GM12878 (cell line): ENCODE measurements at regions not wholly inside any gene's neighbourhood (a gene's known extent, or its start where the extent isn't known, plus 50 kb on each side); places are given as distances from the start of the nearest gene placed in this dataset.

Experiments used
- KLF5 ChIP-seq: fragments of 450-650 bp; IDR thresholded peaks from 2 replicates; pipeline ENCODE4 v1.6.1; 2014; ENCODE audit warnings: mild to moderate bottlenecking; ENCODE audit not compliant: partially characterized antibody
- NBN ChIP-seq: fragments of 450-650 bp; IDR thresholded peaks from 2 replicates; pipeline ENCODE4 v1.6.1; 2016
- NFIC ChIP-seq: IDR thresholded peaks from 2 replicates; pipeline ENCODE4 v1.6.1; 2012; ENCODE audit warnings: low read depth, mild to moderate bottlenecking, inconsistent platforms, low read length, moderate library complexity
- SIX5 ChIP-seq: IDR thresholded peaks from 2 replicates; pipeline ENCODE4 v1.6.1; 2011; ENCODE audit warnings: mild to moderate bottlenecking, low read depth, low read length, moderate library complexity; ENCODE audit not compliant: severe bottlenecking
- SUZ12 ChIP-seq: fragments of 200-600 bp; sonication (generic); IDR thresholded peaks from one replicate; pipeline ENCODE4 v1.6.1; 2018; ENCODE audit warnings: antibody characterized with exemption, mild to moderate bottlenecking; ENCODE audit not compliant: unreplicated experiment
- YY1 ChIP-seq: IDR thresholded peaks from 2 replicates; pipeline ENCODE4 v1.6.1; 2011; ENCODE audit warnings: low read depth, mild to moderate bottlenecking, low read length
- TF ChIP-seq, protein P1 (sequence below): IDR thresholded peaks from 2 replicates; pipeline ENCODE4 v1.6.1; 2012; ENCODE audit warnings: low read depth, low read length, improper control_type of control experiment
- TF ChIP-seq, protein P2 (sequence below): fragments of 450-650 bp; IDR thresholded peaks from 2 replicates; pipeline ENCODE4 v1.6.1; 2017; ENCODE audit warnings: mild to moderate bottlenecking, moderate library complexity
- TF ChIP-seq, protein P3 (sequence below): IDR thresholded peaks from 2 replicates; pipeline ENCODE4 v1.6.1; 2012; ENCODE audit warnings: low read depth, low read length, improper control_type of control experiment

GRCh38 chr6:74942130-74942529 lies 263.7 kb downstream of the COL12A1 start:
- TF ChIP-seq NBN (no peak), YY1 (no peak), NFIC (no peak), KLF5 (no peak), SIX5 (no peak), SUZ12 (no peak)
- TF ChIP-seq, protein P1, sequence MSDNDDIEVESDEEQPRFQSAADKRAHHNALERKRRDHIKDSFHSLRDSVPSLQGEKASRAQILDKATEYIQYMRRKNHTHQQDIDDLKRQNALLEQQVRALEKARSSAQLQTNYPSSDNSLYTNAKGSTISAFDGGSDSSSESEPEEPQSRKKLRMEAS: no peak
- TF ChIP-seq, protein P2, sequence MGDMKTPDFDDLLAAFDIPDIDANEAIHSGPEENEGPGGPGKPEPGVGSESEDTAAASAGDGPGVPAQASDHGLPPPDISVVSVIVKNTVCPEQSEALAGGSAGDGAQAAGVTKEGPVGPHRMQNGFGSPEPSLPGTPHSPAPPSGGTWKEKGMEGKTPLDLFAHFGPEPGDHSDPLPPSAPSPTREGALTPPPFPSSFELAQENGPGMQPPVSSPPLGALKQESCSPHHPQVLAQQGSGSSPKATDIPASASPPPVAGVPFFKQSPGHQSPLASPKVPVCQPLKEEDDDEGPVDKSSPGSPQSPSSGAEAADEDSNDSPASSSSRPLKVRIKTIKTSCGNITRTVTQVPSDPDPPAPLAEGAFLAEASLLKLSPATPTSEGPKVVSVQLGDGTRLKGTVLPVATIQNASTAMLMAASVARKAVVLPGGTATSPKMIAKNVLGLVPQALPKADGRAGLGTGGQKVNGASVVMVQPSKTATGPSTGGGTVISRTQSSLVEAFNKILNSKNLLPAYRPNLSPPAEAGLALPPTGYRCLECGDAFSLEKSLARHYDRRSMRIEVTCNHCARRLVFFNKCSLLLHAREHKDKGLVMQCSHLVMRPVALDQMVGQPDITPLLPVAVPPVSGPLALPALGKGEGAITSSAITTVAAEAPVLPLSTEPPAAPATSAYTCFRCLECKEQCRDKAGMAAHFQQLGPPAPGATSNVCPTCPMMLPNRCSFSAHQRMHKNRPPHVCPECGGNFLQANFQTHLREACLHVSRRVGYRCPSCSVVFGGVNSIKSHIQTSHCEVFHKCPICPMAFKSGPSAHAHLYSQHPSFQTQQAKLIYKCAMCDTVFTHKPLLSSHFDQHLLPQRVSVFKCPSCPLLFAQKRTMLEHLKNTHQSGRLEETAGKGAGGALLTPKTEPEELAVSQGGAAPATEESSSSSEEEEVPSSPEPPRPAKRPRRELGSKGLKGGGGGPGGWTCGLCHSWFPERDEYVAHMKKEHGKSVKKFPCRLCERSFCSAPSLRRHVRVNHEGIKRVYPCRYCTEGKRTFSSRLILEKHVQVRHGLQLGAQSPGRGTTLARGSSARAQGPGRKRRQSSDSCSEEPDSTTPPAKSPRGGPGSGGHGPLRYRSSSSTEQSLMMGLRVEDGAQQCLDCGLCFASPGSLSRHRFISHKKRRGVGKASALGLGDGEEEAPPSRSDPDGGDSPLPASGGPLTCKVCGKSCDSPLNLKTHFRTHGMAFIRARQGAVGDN: no peak
- TF ChIP-seq, protein P3, sequence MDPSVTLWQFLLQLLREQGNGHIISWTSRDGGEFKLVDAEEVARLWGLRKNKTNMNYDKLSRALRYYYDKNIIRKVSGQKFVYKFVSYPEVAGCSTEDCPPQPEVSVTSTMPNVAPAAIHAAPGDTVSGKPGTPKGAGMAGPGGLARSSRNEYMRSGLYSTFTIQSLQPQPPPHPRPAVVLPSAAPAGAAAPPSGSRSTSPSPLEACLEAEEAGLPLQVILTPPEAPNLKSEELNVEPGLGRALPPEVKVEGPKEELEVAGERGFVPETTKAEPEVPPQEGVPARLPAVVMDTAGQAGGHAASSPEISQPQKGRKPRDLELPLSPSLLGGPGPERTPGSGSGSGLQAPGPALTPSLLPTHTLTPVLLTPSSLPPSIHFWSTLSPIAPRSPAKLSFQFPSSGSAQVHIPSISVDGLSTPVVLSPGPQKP: no peak
